IMR-90 (cell line): ENCODE measurements at regions not wholly inside any gene's neighbourhood (a gene's known extent, or its start where the extent isn't known, plus 50 kb on each side); places are given as distances from the start of the nearest gene placed in this dataset.

Experiments
- ATAC-seq: fragments of 200-7000 bp; cut with Tn5 transposase; 2 replicates; pipeline ENCODE4 v1.9.1; 2020; ENCODE audit warnings: low read depth, mild to moderate bottlenecking, moderate library complexity
- BruUV-seq: library from RNA; stranded (reverse); fragments of 400-500 nt; replicated peaks from 2 replicates; lab custom pipeline; 2021; lab: Mats Ljungman, UMichigan
- CTCF ChIA-PET: fragments of 300-600 bp; formaldehyde crosslinking; extraction: SDS; loops from one replicate; lab custom pipeline; 2021; ENCODE audit warnings: antibody characterized with exemption; lab: Yijun Ruan, JAX
- POLR2A ChIA-PET: fragments of 300-600 bp; sonication (Branson Sonifier 250); formaldehyde crosslinking; loops from one replicate; lab custom pipeline; 2022; ENCODE audit warnings: antibody characterized with exemption; ENCODE audit not compliant: unreplicated experiment; lab: Charles Lee
- DNase-seq: peaks from one replicate; pipeline ENCODE4 v3.0.0; 2013
- H2AFZ ChIP-seq: replicated peaks from 2 replicates; pipeline ENCODE3; 2013; ENCODE audit warnings: low read length, mild to moderate bottlenecking; ENCODE audit not compliant: poor library complexity
- H2AK5ac ChIP-seq: 2 replicates; pipeline ENCODE4 v1.6.1; 2013; ENCODE audit warnings: low read depth, low read length, inconsistent platforms
- H2AK9ac ChIP-seq: replicated peaks from 2 replicates; pipeline ENCODE3; 2013; ENCODE audit warnings: mild to moderate bottlenecking, low read depth, low read length, moderate library complexity; ENCODE audit not compliant: poor library complexity
- H2BK120ac ChIP-seq: 2 replicates; pipeline ENCODE4 v1.6.1; 2013; ENCODE audit warnings: low read depth, low read length, inconsistent platforms
- H2BK15ac ChIP-seq: 3 replicates; pipeline ENCODE4 v1.6.1; 2013; ENCODE audit warnings: low read depth, low read length, inconsistent platforms
- H2BK20ac ChIP-seq: 2 replicates; pipeline ENCODE4 v1.6.1; 2013; ENCODE audit warnings: low read depth, mild to moderate bottlenecking, inconsistent platforms, low read length, moderate library complexity
- H2BK5ac ChIP-seq: 2 replicates; pipeline ENCODE4 v1.6.1; 2013; ENCODE audit warnings: mild to moderate bottlenecking, low read depth, low read length, inconsistent platforms; ENCODE audit not compliant: poor library complexity, severe bottlenecking
- H3K14ac ChIP-seq: replicated peaks from 2 replicates; pipeline ENCODE4 v1.6.1; 2013; ENCODE audit warnings: low read depth, low read length, inconsistent platforms
- H3K18ac ChIP-seq: 2 replicates; pipeline ENCODE4 v1.6.1; 2013; ENCODE audit warnings: low read depth, low read length, control low read depth
- H3K23ac ChIP-seq: 2 replicates; pipeline ENCODE4 v1.6.1; 2013; ENCODE audit warnings: low read depth, low read length, inconsistent platforms
- H3K27ac ChIP-seq: 2 replicates; pipeline ENCODE4 v1.5.1; 2013; ENCODE audit warnings: mild to moderate bottlenecking, control low read depth, low read length; ENCODE audit not compliant: insufficient read depth
- H3K27me3 ChIP-seq: 2 replicates; pipeline ENCODE4 v1.6.1; 2013; ENCODE audit warnings: low read length; ENCODE audit not compliant: control insufficient read depth, insufficient read depth
- H3K36me3 ChIP-seq: 2 replicates; pipeline ENCODE4 v1.6.1; 2013; ENCODE audit warnings: low read length, mixed read lengths; ENCODE audit not compliant: control insufficient read depth, insufficient read depth
- H3K4ac ChIP-seq: 2 replicates; pipeline ENCODE4 v1.6.1; 2013; ENCODE audit warnings: low read depth, low read length, inconsistent platforms
- H3K4me1 ChIP-seq: 2 replicates; pipeline ENCODE4 v1.6.1; 2013; ENCODE audit warnings: low read length, mixed read lengths; ENCODE audit not compliant: control insufficient read depth, insufficient read depth
- H3K4me2 ChIP-seq: 2 replicates; pipeline ENCODE4 v1.6.1; 2013; ENCODE audit warnings: low read depth, mild to moderate bottlenecking, control low read depth, low read length, moderate library complexity
- H3K4me3 ChIP-seq: 2 replicates; pipeline ENCODE4 v1.5.1; 2013; ENCODE audit warnings: low read depth, mild to moderate bottlenecking, control low read depth, low read length, moderate library complexity; ENCODE audit not compliant: insufficient read depth
- H3K56ac ChIP-seq: 2 replicates; pipeline ENCODE4 v1.6.1; 2013; ENCODE audit warnings: low read length, inconsistent platforms; ENCODE audit not compliant: insufficient read depth; ENCODE audit errors: extremely low read depth
- H3K79me1 ChIP-seq, 2 experiments: 2 replicates each; pipeline ENCODE4 v1.6.1; 2013; ENCODE audit warnings: low read length in 2 of 2, inconsistent platforms in 1 of 2, low read depth in 1 of 2
- H3K9ac ChIP-seq: 2 replicates; pipeline ENCODE4 v1.6.1; 2013; ENCODE audit warnings: low read depth, low read length, control low read depth
- H3K9me1 ChIP-seq: 2 replicates; pipeline ENCODE4 v1.6.1; 2013; ENCODE audit warnings: low read length, inconsistent platforms; ENCODE audit not compliant: insufficient read depth
- H3K9me3 ChIP-seq: 2 replicates; pipeline ENCODE4 v1.6.1; 2013; ENCODE audit warnings: low read length; ENCODE audit not compliant: control insufficient read depth, insufficient read depth
- H4K20me1 ChIP-seq: 2 replicates; pipeline ENCODE4 v1.6.1; 2013; ENCODE audit warnings: low read length, inconsistent platforms; ENCODE audit not compliant: insufficient read depth
- H4K5ac ChIP-seq: 2 replicates; pipeline ENCODE4 v1.6.1; 2013; ENCODE audit warnings: mild to moderate bottlenecking, low read depth, low read length, control low read depth
- H4K8ac ChIP-seq, 2 experiments: 2 replicates each; pipeline ENCODE4 v1.6.1; 2013; ENCODE audit warnings: low read depth in 2 of 2, low read length in 2 of 2, control low read depth in 1 of 2, inconsistent platforms in 1 of 2
- H4K91ac ChIP-seq: 2 replicates; pipeline ENCODE4 v1.6.1; 2013; ENCODE audit warnings: low read depth, low read length, inconsistent platforms; ENCODE audit not compliant: insufficient read depth
- BHLHE40 ChIP-seq: fragments of 150-350 bp; IDR thresholded peaks from 2 replicates; pipeline ENCODE4 v1.6.1; 2016; ENCODE audit warnings: mild to moderate bottlenecking, low read depth, low read length
- CEBPB ChIP-seq: IDR thresholded peaks from 2 replicates; pipeline ENCODE4 v1.6.1; 2012; ENCODE audit warnings: low read depth, low read length, improper control_type of control experiment
- CHD1 ChIP-seq: IDR thresholded peaks from 2 replicates; pipeline ENCODE4 v1.6.1; 2012; ENCODE audit warnings: low read depth, low read length, improper control_type of control experiment
- CTCF ChIP-seq: conservative IDR thresholded peaks from 2 replicates; pipeline ENCODE4 v1.5.1; 2012; ENCODE audit warnings: mild to moderate bottlenecking, low read depth, low read length, improper control_type of control experiment
- ELK1 ChIP-seq: fragments of 150-350 bp; IDR thresholded peaks from 2 replicates; pipeline ENCODE4 v1.6.1; 2016; ENCODE audit warnings: low read depth, mild to moderate bottlenecking, low read length, moderate library complexity, borderline replicate concordance
- FOS ChIP-seq: fragments of 150-350 bp; IDR thresholded peaks from 2 replicates; pipeline ENCODE4 v1.6.1; 2016; ENCODE audit warnings: low read depth, low read length
- MAFK ChIP-seq: IDR thresholded peaks from 2 replicates; pipeline ENCODE4 v1.6.1; 2012; ENCODE audit warnings: low read depth, low read length, improper control_type of control experiment
- MAZ ChIP-seq: IDR thresholded peaks from 2 replicates; pipeline ENCODE4 v1.6.1; 2012; ENCODE audit warnings: low read depth, mild to moderate bottlenecking, low read length, improper control_type of control experiment, moderate library complexity, borderline replicate concordance
- MXI1 ChIP-seq: IDR thresholded peaks from 2 replicates; pipeline ENCODE4 v1.6.1; 2012; ENCODE audit warnings: low read depth, mild to moderate bottlenecking, low read length, moderate library complexity, borderline replicate concordance
- NFE2L2 ChIP-seq: fragments of 150-350 bp; IDR thresholded peaks from 2 replicates; pipeline ENCODE4 v1.6.1; 2016; ENCODE audit warnings: low read depth, mild to moderate bottlenecking, low read length
- POLR2A ChIP-seq: IDR thresholded peaks from 2 replicates; pipeline ENCODE4 v1.6.1; 2012; ENCODE audit warnings: mild to moderate bottlenecking, low read depth, low read length
- RAD21 ChIP-seq: IDR thresholded peaks from 2 replicates; pipeline ENCODE4 v1.6.1; 2012; ENCODE audit warnings: low read length, improper control_type of control experiment
- RCOR1 ChIP-seq: IDR thresholded peaks from 2 replicates; pipeline ENCODE4 v1.6.1; 2012; ENCODE audit warnings: mild to moderate bottlenecking, low read length, improper control_type of control experiment; ENCODE audit not compliant: insufficient replicate concordance
- RFX5 ChIP-seq: IDR thresholded peaks from 2 replicates; pipeline ENCODE4 v1.8.0; 2012; ENCODE audit warnings: low read depth, mild to moderate bottlenecking, low read length, moderate library complexity
- SMC3 ChIP-seq: fragments of 150-350 bp; IDR thresholded peaks from 2 replicates; pipeline ENCODE4 v1.6.1; 2016; ENCODE audit warnings: low read depth, mild to moderate bottlenecking, antibody characterized with exemption, low read length, moderate library complexity
- dilution Hi-C: fragments of 300-500 bp; cut with HindIII; formaldehyde crosslinking; loops from one replicate; pipeline ENCODE4 v1.14.3; 2018; ENCODE audit warnings: low sequenced_read_pairs; ENCODE audit not compliant: unreplicated experiment
- in situ Hi-C: fragments of 300-500 bp; cut with MboI; formaldehyde crosslinking; loops from 3 replicates; pipeline ENCODE4 v1.14.3; 2019; ENCODE audit warnings: low sequenced_read_pairs, inconsistent platforms, mixed read lengths
- intact Hi-C: fragments of 100-400 bp; cut with micrococcal nuclease; formaldehyde crosslinking; loops from 2 replicates; pipeline ENCODE4 v1.10.0; 2022
- TF ChIP-seq, protein P1 (sequence below): fragments of 150-350 bp; IDR thresholded peaks from 2 replicates; pipeline ENCODE4 v1.6.1; 2017; ENCODE audit warnings: mild to moderate bottlenecking, antibody characterized with exemption, low read length, low read depth

- no peak overlapping the region for H2AFZ ChIP-seq
Observed at GRCh38 chr4:32917586-32917985, 2197.4 kb downstream of the PCDH7 start.

More at GRCh38 chr4:32917586-32917985, 2197.4 kb downstream of the PCDH7 start:
- Histone ChIP-seq H2BK15ac (no peak overlapping the region), H3K79me1 (no peaks in the 10 kb centered on the region), H3K4me3 (no peak overlapping the region), H3K36me3 (no peaks in the 10 kb centered on the region), H3K4me1 (no peaks in the 10 kb centered on the region), H3K27me3 (no peaks in the 10 kb centered on the region), H3K9me3 (peaks cover 2% of the 10 kb centered on the region; the same call in 1 of the 2 replicates), H2BK5ac (no peak overlapping the region), H3K9me1 (no peaks in the 10 kb centered on the region), H4K20me1 (no peaks in the 10 kb centered on the region), H2AK5ac (no peak overlapping the region), H3K4ac (no peak overlapping the region), H4K91ac (no peak overlapping the region), H3K9ac (no peak overlapping the region), H4K5ac (no peak overlapping the region), H3K18ac (no peak overlapping the region), H3K27ac (no peak overlapping the region), H4K8ac (no peak overlapping the region), H2BK120ac (no peak overlapping the region), H3K23ac (no peak overlapping the region), H2AK9ac (no peak overlapping the region), H3K56ac (no peak overlapping the region), H2BK20ac (no peak overlapping the region), H3K14ac (no peak overlapping the region), H3K4me2 (no peak overlapping the region)
- no peak for DNase-seq
- in situ Hi-C loops, result no loop called here
- ChIA-PET POLR2A (no interaction called here), CTCF (no interaction called here)
- BruUV-seq, result no TSS peak
- TF ChIP-seq CTCF (no peak), FOS (no peak), MAFK (no peak), ELK1 (no peak), SMC3 (no peak), RCOR1 (no peak), MXI1 (no peak), NFE2L2 (no peak), MAZ (no peak), POLR2A (no peak), CHD1 (no peak), RFX5 (no peak), CEBPB (no peak), BHLHE40 (no peak), RAD21 (no peak)
- TF ChIP-seq, protein P1, sequence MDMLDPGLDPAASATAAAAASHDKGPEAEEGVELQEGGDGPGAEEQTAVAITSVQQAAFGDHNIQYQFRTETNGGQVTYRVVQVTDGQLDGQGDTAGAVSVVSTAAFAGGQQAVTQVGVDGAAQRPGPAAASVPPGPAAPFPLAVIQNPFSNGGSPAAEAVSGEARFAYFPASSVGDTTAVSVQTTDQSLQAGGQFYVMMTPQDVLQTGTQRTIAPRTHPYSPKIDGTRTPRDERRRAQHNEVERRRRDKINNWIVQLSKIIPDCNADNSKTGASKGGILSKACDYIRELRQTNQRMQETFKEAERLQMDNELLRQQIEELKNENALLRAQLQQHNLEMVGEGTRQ, result no peak
- intact Hi-C loops, result no loop called here
- dilution Hi-C loops, result no loop called here
- ATAC-seq, result no peak
